M059J (cell line): ENCODE measurements at regions not wholly inside any gene's neighbourhood (a gene's known extent, or its start where the extent isn't known, plus 50 kb on each side); places are given as distances from the start of the nearest gene placed in this dataset.

Source experiments
- DNase-seq: peaks from one replicate; pipeline ENCODE4 v3.0.0-alpha.2; 2012; ENCODE audit warnings: low read depth

DNA sequence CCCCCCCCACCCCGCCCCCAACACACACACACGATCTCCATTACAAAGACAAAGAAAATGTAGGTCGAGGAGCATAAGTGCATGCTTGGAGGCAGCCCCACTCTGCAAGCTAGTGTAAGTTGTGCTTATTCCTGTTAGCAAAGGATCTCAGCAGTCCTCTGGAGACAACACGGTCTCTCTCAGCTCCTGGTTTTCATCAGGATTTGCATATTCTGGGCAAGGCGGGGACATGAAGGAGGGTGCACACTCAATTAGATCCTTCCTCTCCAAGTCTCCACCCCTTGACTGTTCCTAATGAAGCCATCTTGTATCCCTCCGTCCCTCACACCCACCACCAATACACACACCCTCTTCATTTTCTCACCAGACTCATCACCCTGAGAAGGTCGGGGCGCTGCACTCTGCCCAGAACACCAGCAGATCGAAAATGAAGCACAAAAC is 63.8 kb downstream of the MRPL46 start:
- no peak for DNase-seq

- no peak for DNase-seq
Observed at GRCh38 chr15:88401996-88402656, 65.1 kb downstream of the MRPL46 start.

- DNase-seq = no peak
Observed at GRCh38 chr15:88401251-88401995, 65.8 kb downstream of the MRPL46 start.

GRCh38 chr15:88400591-88401250 is 66.5 kb downstream of the MRPL46 start:
- DNase-seq = no peak

DNA sequence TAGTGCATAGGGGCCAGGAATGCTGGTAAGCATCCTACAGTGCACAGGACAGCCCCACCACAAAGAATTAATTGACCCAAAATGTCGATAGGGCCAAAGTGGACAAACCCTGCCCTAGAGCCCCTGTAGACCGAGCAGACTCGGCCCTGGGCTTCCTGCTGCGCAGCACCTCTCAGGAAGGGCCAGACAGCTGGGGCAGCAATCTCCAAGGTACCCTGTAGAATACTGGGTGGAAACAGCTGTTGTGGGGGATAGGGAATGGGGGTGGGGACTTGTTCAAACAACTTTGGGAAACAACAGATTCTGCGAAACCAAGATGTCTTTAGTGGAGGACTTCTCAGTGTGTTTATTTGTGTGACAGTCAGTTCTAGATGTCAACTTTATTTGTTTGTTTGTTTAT is 67.1 kb downstream of the MRPL46 start:
- no peak for DNase-seq

GRCh38 chr15:88399021-88399685 is 68.0 kb downstream of the MRPL46 start:
- no peak for DNase-seq

GRCh38 chr15:88398011-88398410 is 69.2 kb downstream of the MRPL46 start:
- DNase-seq = no peak

DNA sequence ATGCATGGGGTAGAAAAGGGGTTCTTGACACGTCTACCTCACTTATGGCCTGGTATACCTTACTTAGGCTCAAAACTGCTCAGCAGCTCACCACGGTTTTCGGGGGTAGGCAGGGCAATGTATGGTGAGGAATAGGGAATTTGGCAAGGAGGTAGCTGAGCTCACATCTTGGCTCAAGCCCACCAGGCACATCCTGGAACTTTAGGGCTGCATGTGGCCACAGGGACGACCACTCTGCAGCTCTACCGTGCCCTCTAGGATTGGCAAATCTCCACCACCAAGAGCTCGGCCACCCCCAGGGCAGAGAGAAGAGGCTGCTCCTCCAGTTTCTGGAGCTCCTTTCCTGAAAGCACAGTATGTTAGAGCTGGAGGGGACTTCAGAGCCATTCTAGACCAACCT is 69.7 kb downstream of the MRPL46 start:
- DNase-seq = no peak

DNA sequence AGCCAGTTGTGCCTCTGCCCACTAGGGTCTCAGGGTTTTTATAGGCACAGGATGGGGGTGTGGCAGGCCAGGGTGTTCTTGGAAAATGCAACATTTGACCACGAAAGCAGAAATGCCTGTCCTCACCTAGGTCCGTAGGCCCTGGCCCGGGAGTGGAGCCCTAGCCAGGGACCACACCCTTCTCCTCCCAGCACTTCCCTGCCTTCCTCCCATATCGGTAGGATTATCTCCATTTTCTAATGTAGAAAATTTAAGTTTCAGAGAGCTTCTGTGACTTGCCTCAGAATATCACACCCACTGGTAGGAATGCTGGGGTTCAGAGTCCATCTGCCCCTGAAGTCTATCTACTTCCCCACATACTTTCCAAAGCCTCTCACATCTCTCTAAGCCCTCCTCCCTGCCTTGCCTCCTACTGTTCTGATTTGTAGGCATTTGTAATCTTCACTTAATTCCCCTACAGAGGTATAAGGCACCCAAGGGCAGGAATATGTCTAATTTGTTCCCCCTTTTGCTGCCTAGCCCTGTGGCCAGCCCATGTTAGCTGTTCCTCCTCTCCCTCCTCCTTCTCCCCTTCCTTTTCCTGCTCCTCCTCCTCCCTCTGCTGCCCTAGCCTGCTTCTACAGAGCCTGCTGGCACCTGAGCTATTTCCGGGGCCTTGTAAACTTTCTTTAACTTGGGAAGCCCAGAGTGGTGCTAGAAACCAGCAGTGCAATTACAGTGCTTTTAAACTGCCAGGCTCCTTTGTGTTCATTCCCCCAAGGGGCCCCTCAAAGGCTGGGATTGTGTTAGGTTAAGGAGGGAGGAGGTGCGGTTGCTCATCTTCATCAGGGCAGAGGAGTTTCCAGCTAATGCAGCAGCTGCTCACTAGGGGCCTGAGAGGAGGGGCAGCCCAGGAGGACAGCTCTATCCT is 71.1 kb downstream of the MRPL46 start:
- no peak for DNase-seq

DNA sequence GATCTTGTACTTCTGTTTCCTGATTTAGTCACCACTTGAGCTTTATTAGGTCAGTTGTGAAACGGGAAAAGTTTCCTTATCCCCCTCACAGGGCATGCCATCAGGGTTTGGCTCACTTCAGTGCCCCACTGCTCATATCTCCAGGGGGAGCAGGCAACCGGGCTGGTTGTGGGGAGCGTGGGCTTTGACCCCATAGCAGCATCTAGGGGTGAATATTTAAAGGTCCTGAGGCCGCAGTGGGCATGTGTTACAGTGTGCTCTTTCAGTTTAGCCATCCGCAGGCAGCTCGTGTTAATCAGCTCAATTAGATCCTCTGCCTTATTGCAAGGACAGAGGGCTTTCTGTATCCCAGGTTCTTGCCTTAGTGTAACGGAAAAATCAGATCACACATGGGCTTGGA is 71.9 kb downstream of the MRPL46 start:
- DNase-seq = no peak

DNA sequence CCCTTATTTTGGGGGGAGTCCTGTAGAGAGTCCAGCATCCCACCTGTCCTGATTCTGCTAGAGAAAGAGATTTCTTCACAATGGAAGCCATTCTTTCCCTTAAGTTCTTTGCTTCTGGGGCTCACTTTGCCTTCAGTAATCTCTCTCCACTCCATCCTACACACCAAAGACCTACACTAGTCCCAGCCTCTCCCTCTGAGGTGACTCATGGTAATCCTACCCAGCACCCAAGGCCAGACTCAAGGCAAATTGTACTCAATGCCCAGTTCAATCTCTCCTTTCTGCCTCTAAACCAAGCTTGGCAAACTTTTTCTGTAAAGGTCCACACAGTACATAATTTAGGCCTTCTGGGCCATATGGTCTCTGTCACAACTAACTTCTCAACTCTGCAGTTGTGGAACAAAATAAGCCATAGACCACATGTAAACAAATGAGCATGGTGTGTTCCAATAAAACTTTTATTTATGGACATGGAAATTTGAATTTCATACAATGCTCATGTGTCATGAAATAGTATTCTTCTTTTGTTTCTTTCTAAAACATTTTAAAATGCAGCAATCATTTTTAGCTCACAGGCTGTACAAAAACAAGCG is 72.5 kb downstream of the MRPL46 start:
- no peak for DNase-seq

DNA sequence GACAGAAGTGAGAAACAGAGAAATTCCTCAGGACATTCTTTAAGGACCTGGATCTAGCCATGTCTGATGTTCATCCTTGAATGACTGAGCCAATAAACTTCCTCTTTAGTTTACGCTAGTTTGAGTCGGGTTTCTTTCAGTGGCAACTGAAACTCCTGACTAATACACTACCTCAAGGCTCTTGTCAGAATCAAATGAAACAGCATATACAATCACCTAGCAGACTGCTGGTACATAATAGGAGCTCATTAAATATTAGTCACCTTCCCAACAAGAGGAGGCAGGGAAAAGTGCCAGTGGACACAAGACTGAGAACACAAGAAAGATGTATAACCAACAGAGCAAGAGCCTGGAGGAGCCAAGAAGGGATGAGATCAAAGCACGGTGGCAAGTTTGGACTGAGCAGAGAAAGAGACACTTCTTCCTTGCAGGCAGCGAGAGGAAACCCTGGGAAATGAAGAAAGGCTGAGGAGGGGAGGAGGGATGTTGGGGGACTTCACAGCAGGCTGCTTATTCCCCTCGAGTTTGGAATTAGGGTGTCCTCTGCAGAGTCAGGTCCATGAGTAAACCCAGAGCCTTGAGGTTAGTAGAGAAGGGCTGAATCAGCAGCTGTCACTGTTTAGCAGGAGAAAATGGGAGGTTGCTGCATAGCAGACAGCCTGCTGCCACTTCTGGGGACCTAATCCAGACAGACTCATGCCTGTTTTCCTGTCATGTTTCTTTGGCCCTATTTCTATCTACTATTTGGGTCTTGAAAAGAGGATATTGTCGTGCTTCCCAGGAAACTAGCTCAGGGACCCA is 73.3 kb downstream of the MRPL46 start:
- peak; percentile 50 for DNase-seq

DNA sequence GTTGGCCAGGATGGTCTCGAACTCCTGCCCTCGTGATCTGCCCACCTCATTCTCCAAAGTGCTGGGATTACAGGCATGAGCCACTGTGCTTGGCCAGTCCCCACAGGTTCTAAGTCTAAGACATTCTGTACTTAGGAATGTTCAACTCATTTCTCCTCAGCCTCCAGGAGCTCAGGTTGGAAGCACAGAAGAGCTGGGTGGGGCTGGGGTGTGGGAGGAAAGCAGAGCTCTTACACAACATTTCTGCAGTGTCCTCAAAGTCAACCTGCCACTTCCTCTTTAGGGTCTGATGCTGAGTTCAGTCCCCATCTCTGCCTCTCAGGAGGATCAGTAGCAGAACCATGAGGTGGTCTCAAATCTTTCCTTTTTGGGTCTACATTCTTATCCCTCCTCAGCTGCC is 75.5 kb downstream of the MRPL46 start:
- no peak for DNase-seq

- DNase-seq = peak; percentile 58
Observed at GRCh38 chr15:88391006-88391405, 76.2 kb downstream of the MRPL46 start.

GRCh38 chr15:88390164-88390901 is 76.9 kb downstream of the MRPL46 start:
- DNase-seq = no peak

- no peak for DNase-seq
Observed at GRCh38 chr15:88389120-88389519, 78.1 kb downstream of the MRPL46 start.

- no peak for DNase-seq
Observed at GRCh38 chr15:88388686-88389085, 78.5 kb downstream of the MRPL46 start.

- peak; percentile 69 for DNase-seq
Observed at GRCh38 chr15:88385078-88385700, 82.0 kb downstream of the MRPL46 start.

DNA sequence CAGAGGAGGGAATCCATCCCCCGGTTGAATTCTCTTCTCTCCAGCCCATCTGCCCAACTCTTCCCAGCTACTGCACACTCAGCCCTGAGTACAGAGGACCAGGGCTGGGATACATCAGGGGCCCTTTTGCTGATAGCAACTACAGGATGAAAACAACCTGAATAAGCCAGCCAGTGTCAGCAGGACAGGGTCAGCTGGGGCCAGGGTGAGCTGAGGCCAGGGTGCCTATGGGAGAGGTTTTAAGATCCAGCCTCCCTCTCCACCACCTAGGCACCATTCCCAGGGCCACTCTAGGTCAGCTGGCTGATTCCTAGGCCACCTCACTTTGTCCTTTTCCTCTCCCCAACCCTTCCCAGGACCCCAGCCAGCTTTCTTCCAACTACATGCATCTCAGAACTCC is 83.8 kb downstream of the MRPL46 start:
- no peak for DNase-seq
